GM18505 (cell line): ENCODE measurements at regions not wholly inside any gene's neighbourhood (a gene's known extent, or its start where the extent isn't known, plus 50 kb on each side); places are given as distances from the start of the nearest gene placed in this dataset.
A peak's percentile ranks its signal among the peaks of the same experiment; 100 is the strongest.
"Not testable (repeated sequence)": the region's sequence is repeated elsewhere in the genome, so short reads cannot be mapped to it uniquely, and the experiment has no call there.

Source experiments
- ATAC-seq: cut with Tn5 transposase; IDR thresholded peaks from one replicate; pipeline ENCODE4 v1.9.1; 2021; ENCODE audit not compliant: unreplicated experiment
- POLR2A ChIP-seq: IDR thresholded peaks from 4 replicates; pipeline ENCODE4 v1.6.1; 2011; ENCODE audit warnings: borderline replicate concordance; ENCODE audit not compliant: insufficient read depth, insufficient read length; ENCODE audit errors: extremely low read depth

DNA sequence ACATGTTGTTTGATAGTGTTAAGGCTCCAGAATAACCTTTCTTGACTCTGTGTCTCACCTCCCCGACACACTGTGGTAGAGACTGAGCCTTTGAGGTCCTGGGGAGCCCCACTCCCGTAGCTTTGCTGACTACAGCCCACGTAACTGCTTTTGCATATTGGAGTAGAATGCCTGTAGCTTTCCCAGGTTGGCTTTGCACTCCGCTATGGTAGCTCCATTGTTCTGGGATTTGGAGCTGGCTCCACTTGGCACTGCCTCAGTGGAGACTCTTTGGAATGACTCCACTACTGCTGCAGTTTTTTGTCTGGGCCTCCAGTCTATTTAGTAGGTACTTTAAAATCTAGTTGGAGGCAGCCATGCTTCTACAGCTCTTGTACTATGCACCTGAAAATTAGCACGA lies 56.2 kb upstream of the ANXA1 start:
- no peak for ATAC-seq
- no peak for TF ChIP-seq POLR2A

DNA sequence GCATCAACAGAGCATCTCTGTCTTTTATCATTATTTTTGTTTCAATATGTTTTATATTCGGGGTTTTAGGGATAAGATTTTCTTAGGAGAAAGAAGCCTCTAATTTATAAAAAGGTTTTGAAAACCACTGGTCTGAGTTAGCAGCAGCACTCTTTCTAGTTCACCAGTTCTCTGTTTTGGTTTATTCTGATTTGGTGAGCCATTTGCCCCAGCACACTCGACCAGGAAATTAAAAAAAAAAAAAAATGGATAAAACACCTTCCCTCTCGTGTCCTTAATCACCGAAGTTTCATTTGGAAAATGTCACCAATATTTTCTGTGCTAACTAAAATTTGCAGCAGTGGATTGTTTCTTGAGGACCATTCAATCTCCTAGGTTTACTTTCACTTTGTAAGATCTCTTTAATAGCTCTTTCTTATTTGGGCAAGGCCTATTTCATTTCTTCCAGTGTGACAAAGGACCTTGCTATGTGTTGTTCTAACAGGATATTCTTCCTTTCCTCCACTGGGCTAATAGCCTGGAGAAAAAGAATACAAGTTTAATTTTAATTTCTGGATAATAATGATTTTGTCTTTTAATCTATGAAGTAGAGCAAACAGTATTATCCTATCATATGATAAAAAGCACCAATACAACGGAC lies 57.8 kb upstream of the ANXA1 start:
- TF ChIP-seq POLR2A = no peak

DNA sequence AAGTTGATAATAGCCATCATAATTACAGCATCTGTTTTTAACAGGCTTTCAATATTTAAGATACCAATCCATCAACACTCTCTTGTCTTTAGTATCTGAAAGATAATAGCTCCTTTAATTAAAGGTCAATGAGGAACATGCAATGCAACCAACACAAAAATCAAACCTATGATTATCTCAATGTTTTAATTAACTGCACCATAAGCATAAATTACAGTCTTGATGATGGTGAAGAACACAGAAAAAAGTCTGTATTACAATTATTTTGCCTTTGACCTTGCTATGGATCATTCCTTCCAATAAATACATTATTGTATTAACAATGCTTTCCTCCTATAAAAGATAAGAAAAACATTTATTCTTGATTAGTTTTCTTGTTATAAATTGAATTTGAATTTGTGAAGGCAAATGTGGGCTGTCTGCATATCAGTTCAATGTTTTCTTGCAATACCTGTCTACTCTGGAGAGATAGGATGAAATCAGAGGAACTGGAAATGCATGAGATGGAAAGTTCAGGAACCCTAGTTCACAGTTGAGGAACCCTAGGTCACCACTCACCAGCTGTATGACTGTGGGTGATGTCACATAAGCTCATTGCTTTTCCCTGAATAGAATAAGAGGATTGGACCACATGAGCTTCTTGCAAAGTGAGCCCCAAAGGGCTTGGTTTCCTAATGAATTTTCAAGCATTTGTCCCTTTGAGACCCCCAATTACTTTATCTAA lies 58.5 kb upstream of the ANXA1 start:
- ATAC-seq = no peak
- TF ChIP-seq POLR2A = no peak

More for the DNA sequence above, 57.8 kb upstream of the ANXA1 start:
- ATAC-seq = no peak

DNA sequence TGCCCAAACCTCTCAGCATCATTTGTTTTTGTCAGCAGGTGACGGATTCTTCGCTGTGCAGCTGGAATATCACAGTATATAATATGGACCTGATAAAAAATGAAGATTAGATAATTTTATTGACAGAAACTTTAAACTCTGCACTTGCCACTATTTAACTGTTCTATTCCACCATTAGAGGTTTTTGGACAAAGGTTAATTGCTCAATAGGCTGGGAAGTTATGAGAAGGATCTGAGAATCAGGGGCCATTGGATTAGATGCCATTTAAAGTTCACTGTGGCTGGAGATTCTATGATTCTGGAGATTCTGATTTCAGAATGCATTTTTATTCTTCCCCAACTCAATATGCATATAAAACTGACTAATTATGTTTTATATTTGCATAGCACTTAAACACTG lies 59.8 kb upstream of the ANXA1 start:
- TF ChIP-seq POLR2A = no peak
- ATAC-seq = no peak

DNA sequence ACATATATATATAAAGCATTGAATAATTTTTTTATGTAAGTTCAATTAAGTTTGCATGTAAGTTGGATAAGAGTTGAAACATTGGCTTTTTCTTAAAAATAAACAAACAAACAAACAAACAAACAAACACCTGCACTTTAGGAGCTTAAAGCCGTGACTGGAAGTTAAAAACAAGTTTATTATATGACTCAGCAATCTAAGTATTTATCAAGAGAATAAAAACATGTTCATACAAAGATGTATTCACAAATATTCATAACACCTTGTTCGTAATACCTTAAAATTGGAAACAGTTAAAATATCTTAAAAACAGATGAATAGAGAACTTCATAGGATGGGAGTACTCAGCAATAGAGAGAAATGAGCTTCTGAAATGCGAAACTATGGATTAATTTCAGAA lies 61.5 kb upstream of the ANXA1 start:
- TF ChIP-seq POLR2A = no peak
- no peak for ATAC-seq

DNA sequence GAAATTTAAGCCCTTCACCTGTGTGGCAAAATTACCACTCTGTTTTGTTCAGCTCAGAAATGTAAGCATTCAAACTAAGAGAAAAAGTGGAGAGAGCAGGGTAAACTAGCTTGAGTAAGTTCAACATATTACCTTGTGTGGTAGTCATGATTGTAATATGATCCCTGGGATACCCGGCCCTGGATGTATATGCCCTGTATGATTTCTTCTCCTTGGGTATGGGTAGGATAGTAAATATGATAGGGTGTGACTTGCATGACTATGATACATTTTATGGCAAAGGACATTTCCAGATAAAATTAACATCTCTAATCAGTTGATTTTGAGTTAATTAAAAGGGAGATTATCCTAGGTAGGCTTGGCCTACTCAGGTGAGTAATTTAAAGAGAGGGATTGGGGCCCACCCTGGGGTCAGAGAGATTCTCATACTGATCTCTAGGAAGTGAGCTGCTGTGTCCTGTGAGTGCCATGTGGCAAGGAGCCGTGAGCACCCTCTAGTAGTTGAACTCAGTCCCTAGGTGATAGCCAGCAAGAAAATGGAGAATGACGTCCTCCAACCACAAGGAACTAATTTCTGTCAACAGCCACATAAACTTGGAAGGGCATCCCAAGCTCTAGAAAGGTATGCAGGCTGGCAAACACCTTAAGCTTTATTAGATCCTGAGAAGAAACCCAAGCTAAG lies 62.2 kb upstream of the ANXA1 start:
- no peak for TF ChIP-seq POLR2A
- ATAC-seq = no peak

DNA sequence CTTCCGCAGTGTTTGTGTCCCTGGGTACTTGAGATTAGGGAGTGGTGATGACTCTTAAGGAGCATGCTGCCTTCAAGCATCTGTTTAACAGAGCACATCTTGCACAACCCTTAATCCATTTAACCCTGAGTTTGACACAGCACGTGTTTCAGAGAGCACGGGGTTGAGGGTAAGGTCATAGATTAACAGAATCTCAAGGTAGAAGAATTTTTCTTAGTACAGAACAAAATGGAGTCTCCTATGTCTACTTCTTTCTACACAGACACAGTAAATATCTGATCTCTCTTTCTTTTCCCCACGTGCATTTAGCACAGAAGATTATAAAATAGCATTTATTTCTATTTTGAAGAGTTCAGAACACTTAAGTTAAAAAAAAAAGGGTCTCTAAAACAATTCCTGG lies 63.8 kb upstream of the ANXA1 start:
- not testable (repeated sequence) for ATAC-seq

DNA sequence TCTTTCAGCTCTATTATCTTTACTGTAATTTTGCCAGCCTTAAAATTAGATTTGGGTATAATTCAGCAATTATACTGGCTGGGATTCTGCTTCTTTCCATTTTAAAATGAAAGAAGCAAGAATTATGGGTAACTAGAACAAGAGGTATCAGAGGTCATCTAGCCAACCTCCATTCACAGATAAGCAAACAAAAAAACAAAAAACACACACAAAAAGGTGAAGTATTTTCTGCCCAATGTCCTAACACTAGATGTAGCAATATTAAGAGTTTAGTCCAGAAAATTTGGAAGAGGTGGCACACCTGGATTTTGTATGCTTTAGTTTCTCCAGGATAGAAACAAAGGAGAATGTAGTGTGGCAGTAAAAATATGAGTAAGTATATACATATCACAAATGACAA lies 68.1 kb upstream of the ANXA1 start:
- no peak for TF ChIP-seq POLR2A
- no peak for ATAC-seq

DNA sequence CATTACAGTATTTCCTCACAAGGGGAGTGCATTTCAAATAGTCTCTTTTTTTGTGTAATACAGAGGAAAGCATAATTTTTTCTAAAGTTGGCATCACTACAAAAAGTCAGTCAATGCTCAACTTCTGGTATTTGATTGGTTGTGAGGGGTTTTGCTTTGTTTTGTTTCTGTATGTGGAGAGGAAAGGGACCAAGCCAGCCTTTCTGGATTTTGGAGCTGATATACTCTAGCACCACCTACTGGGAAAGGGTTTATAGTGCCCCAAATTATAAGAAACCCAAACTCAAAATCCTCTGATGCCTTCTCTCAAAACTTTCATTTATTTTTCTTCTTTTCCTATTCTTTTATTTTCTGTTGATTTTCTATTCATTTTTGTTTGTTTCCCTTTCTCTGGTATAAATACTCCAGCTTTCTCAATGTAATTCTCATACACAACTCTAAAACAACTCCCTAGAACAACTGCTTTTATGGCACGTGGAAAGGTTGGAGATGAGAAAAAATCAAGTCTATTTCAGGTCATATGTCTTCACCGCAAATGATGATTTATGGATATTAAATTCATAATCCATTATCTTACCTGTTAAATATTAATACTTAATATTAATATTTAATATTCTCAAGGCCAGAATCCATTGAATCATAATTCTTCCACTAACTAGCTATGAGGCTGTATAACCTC lies 69.5 kb upstream of the ANXA1 start:
- ATAC-seq = peak; percentile 56
- TF ChIP-seq POLR2A = no peak

DNA sequence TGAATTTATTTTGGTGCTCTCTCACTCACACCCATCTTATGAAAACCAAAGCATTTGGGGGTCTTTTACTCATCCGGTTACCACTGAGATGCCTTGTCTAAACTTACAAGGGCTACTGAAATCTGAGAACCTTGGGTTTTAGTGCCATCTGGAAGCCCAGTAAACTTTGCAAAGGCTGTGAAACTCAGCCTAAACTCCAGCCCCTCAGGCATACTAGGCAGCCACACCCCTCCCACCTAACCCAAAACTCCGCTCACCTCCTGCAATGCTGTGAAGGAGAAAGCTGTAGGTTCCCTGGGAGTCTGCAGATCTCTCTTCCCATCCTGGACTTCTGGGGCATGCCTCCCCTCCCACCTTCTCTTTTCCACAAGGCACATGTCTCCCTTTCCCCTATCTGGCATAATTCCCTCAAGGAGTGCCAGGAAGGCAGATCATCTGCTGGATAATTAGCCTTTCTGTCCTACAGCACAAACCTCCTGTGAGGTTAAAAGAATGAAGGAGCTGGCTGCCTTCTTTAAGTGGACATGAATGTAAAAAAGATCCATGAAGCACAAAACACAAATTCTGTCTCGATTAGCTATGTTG lies 71.5 kb upstream of the ANXA1 start:
- TF ChIP-seq POLR2A = no peak
- ATAC-seq = no peak

DNA sequence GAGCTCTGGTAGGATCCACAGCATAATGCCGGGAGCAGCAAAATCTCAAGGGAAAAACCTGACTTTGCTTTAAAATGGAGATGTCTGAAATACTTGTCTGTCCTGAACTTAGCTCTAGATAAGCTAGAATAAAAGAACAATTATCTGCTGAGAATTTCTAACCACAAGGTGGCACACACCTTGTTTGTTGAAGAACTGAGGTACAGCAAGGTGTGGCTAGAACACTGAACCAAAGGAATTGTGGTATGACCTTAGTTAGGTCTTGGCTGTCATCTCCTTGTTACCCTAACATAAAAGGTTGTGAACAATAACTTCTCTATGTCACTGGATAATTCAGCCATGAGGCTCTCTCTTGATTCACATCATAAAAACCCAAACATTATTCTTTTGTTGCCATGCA lies 72.3 kb upstream of the ANXA1 start:
- no peak for ATAC-seq
- TF ChIP-seq POLR2A = no peak

DNA sequence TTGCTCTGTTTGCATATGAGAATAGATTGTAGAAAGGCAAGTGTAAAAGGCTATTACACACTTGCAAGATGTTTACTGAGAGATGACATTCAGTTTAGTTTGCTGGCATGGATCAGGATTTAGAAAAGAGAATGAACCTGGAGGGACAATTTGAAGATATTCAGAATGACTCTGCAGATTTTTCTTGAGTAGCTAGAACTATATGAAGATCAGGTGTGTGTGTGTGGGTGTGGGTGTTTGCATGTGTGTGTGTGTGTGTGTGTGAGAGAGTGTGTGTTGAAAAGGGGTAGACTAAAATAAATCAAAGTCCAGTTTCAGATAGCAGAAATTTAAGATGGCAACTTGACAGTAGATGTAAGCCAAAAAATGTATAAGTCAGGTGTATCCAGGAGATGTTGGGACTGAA lies 74.0 kb upstream of the ANXA1 start:
- no peak for ATAC-seq
- TF ChIP-seq POLR2A = no peak

DNA sequence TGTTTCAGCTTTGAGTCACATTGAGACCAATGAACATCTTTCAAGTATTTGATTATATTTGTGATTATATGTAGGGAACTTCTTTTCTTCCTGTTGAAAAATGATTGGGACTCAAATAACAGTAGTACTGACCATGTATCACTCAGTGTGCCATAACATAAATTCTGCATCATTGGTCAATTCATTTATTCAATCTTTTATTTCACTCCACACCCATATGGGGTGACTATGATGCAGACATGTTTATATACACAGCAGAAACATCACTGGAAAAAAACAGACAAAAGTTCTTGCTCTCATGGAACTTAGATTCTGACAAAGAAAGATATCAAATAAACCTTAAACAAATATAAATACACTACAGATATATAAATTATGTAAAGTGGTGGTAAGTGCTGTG lies 74.7 kb upstream of the ANXA1 start:
- ATAC-seq = no peak

More for the DNA sequence above, 74.7 kb upstream of the ANXA1 start:
- no peak for TF ChIP-seq POLR2A
